ENCODE measurements at regions not wholly inside any gene's neighbourhood (a gene's known extent, or its start where the extent isn't known, plus 50 kb on each side); places are given as distances from the start of the nearest gene placed in this dataset.

DNA sequence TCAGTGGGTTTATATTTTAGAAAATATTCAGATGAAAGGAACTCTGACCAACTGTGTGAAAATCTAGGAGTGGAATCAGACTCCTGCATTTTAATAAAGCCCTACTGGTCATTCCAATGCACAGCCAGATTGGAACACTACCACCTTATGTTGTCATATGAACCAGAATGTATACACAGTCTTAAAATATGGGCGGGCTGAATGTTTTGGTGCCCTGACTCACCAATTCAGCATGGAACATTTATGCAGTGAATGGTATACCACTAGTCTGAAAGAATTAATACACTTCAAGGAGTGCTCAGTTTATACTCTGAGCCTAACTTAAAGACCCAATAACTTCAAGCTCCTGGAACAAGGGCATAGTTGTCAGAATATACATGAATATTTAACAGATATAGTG lies 280.9 kb upstream of the TCF4 start:
- WGBS, 2 donors = 76 to 85% methylated on average over 1 of the region's 1 CpG
- TF ChIP-seq POLR2A (IDR thresholded peaks at IDR 0.05) = no peak
- TF ChIP-seq, protein P1, sequence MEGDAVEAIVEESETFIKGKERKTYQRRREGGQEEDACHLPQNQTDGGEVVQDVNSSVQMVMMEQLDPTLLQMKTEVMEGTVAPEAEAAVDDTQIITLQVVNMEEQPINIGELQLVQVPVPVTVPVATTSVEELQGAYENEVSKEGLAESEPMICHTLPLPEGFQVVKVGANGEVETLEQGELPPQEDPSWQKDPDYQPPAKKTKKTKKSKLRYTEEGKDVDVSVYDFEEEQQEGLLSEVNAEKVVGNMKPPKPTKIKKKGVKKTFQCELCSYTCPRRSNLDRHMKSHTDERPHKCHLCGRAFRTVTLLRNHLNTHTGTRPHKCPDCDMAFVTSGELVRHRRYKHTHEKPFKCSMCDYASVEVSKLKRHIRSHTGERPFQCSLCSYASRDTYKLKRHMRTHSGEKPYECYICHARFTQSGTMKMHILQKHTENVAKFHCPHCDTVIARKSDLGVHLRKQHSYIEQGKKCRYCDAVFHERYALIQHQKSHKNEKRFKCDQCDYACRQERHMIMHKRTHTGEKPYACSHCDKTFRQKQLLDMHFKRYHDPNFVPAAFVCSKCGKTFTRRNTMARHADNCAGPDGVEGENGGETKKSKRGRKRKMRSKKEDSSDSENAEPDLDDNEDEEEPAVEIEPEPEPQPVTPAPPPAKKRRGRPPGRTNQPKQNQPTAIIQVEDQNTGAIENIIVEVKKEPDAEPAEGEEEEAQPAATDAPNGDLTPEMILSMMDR (IDR thresholded peaks at IDR 0.05) = no peak
- no peak for TF ChIP-seq POLR2AphosphoS5 (IDR thresholded peaks at IDR 0.05)
- no peak for TF ChIP-seq EP300 (IDR thresholded peaks at IDR 0.05)
- DNase-seq = no peak
- H3K27me3 ChIP-seq = no peaks in the 10 kb centered on the region
- intact Hi-C loops (cut with DNase I) = loop anchor here (10.0 kb wide), 1 partner anchor 464 kb away; no protein-coding TSS in a partner anchor
- no peaks in the 10 kb centered on the region for H3K36me3 ChIP-seq
- no peak overlapping the region for H3K4me3 ChIP-seq
- peak overlapping the region in 1 of 4 donors; percentile 39 for H3K27ac ChIP-seq
- no peaks in the 10 kb centered on the region for H3K9me3 ChIP-seq
- H3K4me1 ChIP-seq = peaks cover 0 to 5% (median 0%) of the 10 kb centered on the region in 4 donors

GRCh38 chr18:55866886-55867285 lies 278.9 kb upstream of the TCF4 start:
- intact Hi-C loops (cut with DNase I) = loop anchor here (10.0 kb wide), 1 partner anchor 462 kb away; no protein-coding TSS in a partner anchor
- H3K4me1 ChIP-seq = peaks cover 0 to 10% (median 0%) of the 10 kb centered on the region in 4 donors

GRCh38 chr18:55866006-55866405 lies 278.0 kb upstream of the TCF4 start:
- TF ChIP-seq EP300 (IDR thresholded peaks at IDR 0.05) = no peak
- no peak for TF ChIP-seq POLR2A (IDR thresholded peaks at IDR 0.05)
- TF ChIP-seq, protein P1 (IDR thresholded peaks at IDR 0.05) = no peak
- intact Hi-C loops (cut with DNase I) = loop anchor here (10.0 kb wide), 1 partner anchor 461 kb away; no protein-coding TSS in a partner anchor
- WGBS, 2 donors = 66% methylated on average over 7 of the region's 7 CpGs
- Histone ChIP-seq H3K4me1 (peaks cover 0 to 10% (median 0%) of the 10 kb centered on the region in 4 donors), H3K27me3 (no peaks in the 10 kb centered on the region), H3K9me3 (no peaks in the 10 kb centered on the region), H3K4me3 (no peak overlapping the region), H3K36me3 (no peaks in the 10 kb centered on the region), H3K27ac (peak overlapping the region in 1 of 4 donors; percentile 25)
- no peak for DNase-seq

More at GRCh38 chr18:55866886-55867285, 278.9 kb upstream of the TCF4 start:
- TF ChIP-seq, protein P1 (IDR thresholded peaks at IDR 0.05) = no peak
- TF ChIP-seq POLR2A (IDR thresholded peaks at IDR 0.05) (no peak), POLR2AphosphoS5 (IDR thresholded peaks at IDR 0.05) (no peak), EP300 (IDR thresholded peaks at IDR 0.05) (no peak)
- 90 to 93% methylated on average over 7 of the region's 7 CpGs for WGBS, 2 donors
- Histone ChIP-seq H3K27me3 (no peaks in the 10 kb centered on the region), H3K27ac (peak overlapping the region in 1 of 4 donors; percentile 1), H3K4me3 (no peak overlapping the region), H3K36me3 (no peaks in the 10 kb centered on the region), H3K9me3 (no peaks in the 10 kb centered on the region)
- no peak for DNase-seq

DNA sequence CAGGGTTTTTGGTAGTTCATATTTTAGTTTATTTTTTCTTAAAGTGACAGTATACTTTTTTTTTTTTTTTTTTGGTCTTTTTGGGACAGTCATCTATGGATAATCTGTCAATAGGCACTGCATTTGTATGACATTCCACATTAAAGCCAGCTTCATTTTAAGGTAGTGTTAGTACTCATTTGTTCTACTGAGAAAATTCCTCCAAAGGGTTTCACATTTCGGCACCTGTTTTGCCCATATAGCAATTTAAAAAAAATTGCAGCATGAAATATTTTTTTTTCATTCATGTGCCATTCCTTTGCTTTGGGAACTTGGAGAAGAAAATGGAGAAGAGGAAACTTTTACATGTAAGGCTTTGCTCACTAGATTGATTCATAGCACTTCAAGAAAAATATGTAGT lies 276.3 kb upstream of the TCF4 start:
- peaks cover 0 to 10% (median 0%) of the 10 kb centered on the region in 4 donors for H3K4me1 ChIP-seq
- DNase-seq = no peak
- no peak overlapping the region for H3K4me3 ChIP-seq
- intact Hi-C loops (cut with DNase I) = loop anchor here (10.0 kb wide), 1 partner anchor 459 kb away; no protein-coding TSS in a partner anchor
- H3K9me3 ChIP-seq = no peaks in the 10 kb centered on the region
- TF ChIP-seq, protein P1 (IDR thresholded peaks at IDR 0.05) = no peak
- TF ChIP-seq POLR2AphosphoS5 (IDR thresholded peaks at IDR 0.05) = no peak
- no peak for TF ChIP-seq POLR2A (IDR thresholded peaks at IDR 0.05)
- TF ChIP-seq EP300 (IDR thresholded peaks at IDR 0.05) = no peak
- WGBS, 2 donors = 52 to 53% methylated on average over 1 of the region's 1 CpG
- H3K27me3 ChIP-seq = no peaks in the 10 kb centered on the region
- no peaks in the 10 kb centered on the region for H3K36me3 ChIP-seq
- H3K27ac ChIP-seq = peak overlapping the region in 2 of 4 donors; percentile 4 to 43

GRCh38 chr18:55863876-55864275 lies 275.9 kb upstream of the TCF4 start:
- DNase-seq = peak; percentile 64
- H3K36me3 ChIP-seq = no peaks in the 10 kb centered on the region
- no peaks in the 10 kb centered on the region for H3K27me3 ChIP-seq
- no peaks in the 10 kb centered on the region for H3K9me3 ChIP-seq
- TF ChIP-seq, protein P1 (IDR thresholded peaks at IDR 0.05) = no peak
- peak in 1 of 4 donors; percentile 19 for TF ChIP-seq POLR2AphosphoS5 (IDR thresholded peaks at IDR 0.05)
- intact Hi-C loops (cut with DNase I) = loop anchor here (10.0 kb wide), 1 partner anchor 459 kb away; no protein-coding TSS in a partner anchor
- 60 to 64% methylated on average over 7 of the region's 7 CpGs for WGBS, 2 donors
- H3K27ac ChIP-seq = peak overlapping the region in 3 of 4 donors; percentile 4 to 43 (median 28)
- H3K4me1 ChIP-seq = peaks cover 0 to 10% (median 0%) of the 10 kb centered on the region in 4 donors
- H3K4me3 ChIP-seq = no peak overlapping the region

Measured in sigmoid colon (tissue), 6 donors.